GM23338 (cell line): ENCODE measurements at regions not wholly inside any gene's neighbourhood (a gene's known extent, or its start where the extent isn't known, plus 50 kb on each side); places are given as distances from the start of the nearest gene placed in this dataset.

Experiments used
- ATAC-seq: fragments of 200-7000 bp; cut with Tn5 transposase; 3 replicates; pipeline ENCODE4 v1.9.1; 2020
- DNase-seq: peaks from one replicate; pipeline ENCODE4 v3.0.0-alpha.2; 2015; ENCODE audit warnings: low spot score
- H2AFZ ChIP-seq: fragments of 200-600 bp; sonication (generic); 2 replicates; pipeline ENCODE4 v1.8.0; 2016; ENCODE audit warnings: antibody characterized with exemption, mild to moderate bottlenecking, moderate library complexity
- H3F3A ChIP-seq: fragments of 200-600 bp; sonication (generic); replicated peaks from 2 replicates; pipeline ENCODE4 v1.8.0; 2017; ENCODE audit warnings: antibody characterized with exemption, mixed run types, low read depth
- H3K27ac ChIP-seq: fragments of 200-600 bp; sonication (generic); 2 replicates; pipeline ENCODE4 v1.6.1; 2016; ENCODE audit warnings: low read depth
- H3K27me3 ChIP-seq: fragments of 200-600 bp; sonication (generic); 2 replicates; pipeline ENCODE4 v1.8.0; 2016; ENCODE audit warnings: mild to moderate bottlenecking, mixed run types, moderate library complexity; ENCODE audit not compliant: insufficient read depth
- H3K36me3 ChIP-seq: fragments of 200-600 bp; sonication (generic); 2 replicates; pipeline ENCODE4 v1.8.0; 2016; ENCODE audit warnings: mild to moderate bottlenecking; ENCODE audit not compliant: insufficient read depth
- H3K4me1 ChIP-seq: fragments of 200-600 bp; sonication (generic); 2 replicates; pipeline ENCODE4 v1.8.0; 2016; ENCODE audit warnings: mild to moderate bottlenecking, moderate library complexity; ENCODE audit not compliant: insufficient read depth
- H3K4me2 ChIP-seq: fragments of 200-600 bp; sonication (generic); 2 replicates; pipeline ENCODE4 v1.7.1; 2017; ENCODE audit warnings: mixed run types
- H3K4me3 ChIP-seq: fragments of 200-600 bp; sonication (generic); 2 replicates; pipeline ENCODE4 v1.6.1; 2016; ENCODE audit warnings: mixed run types
- H3K79me2 ChIP-seq: fragments of 200-600 bp; sonication (generic); replicated peaks from 2 replicates; pipeline ENCODE4 v1.8.0; 2017; ENCODE audit warnings: mild to moderate bottlenecking; ENCODE audit not compliant: insufficient read depth
- H3K9me2 ChIP-seq: fragments of 200-600 bp; sonication (generic); 2 replicates; pipeline ENCODE4 v1.8.0; 2017; ENCODE audit not compliant: insufficient read depth
- H4K20me1 ChIP-seq: fragments of 200-600 bp; sonication (generic); replicated peaks from 2 replicates; pipeline ENCODE4 v1.8.0; 2017; ENCODE audit warnings: mild to moderate bottlenecking; ENCODE audit not compliant: insufficient read depth
- H3K27ac Mint-ChIP-seq: 2 replicates; pipeline ENCODE4 v1.8.0; 2020; ENCODE audit warnings: inconsistent platforms, mild to moderate bottlenecking, moderate library complexity, mixed read lengths
- H3K27me3 Mint-ChIP-seq: 3 replicates; pipeline ENCODE4 v1.8.0; 2022; ENCODE audit warnings: low read depth, mild to moderate bottlenecking, moderate library complexity, mixed read lengths, inconsistent platforms; ENCODE audit not compliant: insufficient read depth, poor library complexity
- H3K36me3 Mint-ChIP-seq: 3 replicates; pipeline ENCODE4 v1.8.0; 2021; ENCODE audit warnings: low read depth, mild to moderate bottlenecking, inconsistent platforms, moderate library complexity, mixed read lengths
- H3K4me1 Mint-ChIP-seq: 3 replicates; pipeline ENCODE4 v1.8.0; 2020; ENCODE audit warnings: mild to moderate bottlenecking, inconsistent platforms, mixed read lengths
- H3K4me3 Mint-ChIP-seq: 3 replicates; pipeline ENCODE4 v1.8.0; 2021; ENCODE audit warnings: moderate library complexity, mild to moderate bottlenecking, inconsistent platforms, mixed read lengths
- H3K9me3 Mint-ChIP-seq: 3 replicates; pipeline ENCODE4 v1.8.0; 2020; ENCODE audit warnings: moderate library complexity, mild to moderate bottlenecking, inconsistent platforms, mixed read lengths
- CREB1 ChIP-seq: fragments of 250-450 bp; sonication (Bioruptor Pico); IDR thresholded peaks from 2 replicates; pipeline ENCODE4 v1.5.0; 2020; ENCODE audit warnings: low read depth, mild to moderate bottlenecking, moderate library complexity
- CTCF ChIP-seq, 2 experiments: fragments of 200-600 bp in 1 of 2; sonication (generic) in 1 of 2; conservative IDR thresholded peaks; 2 replicates each; pipeline versions ENCODE4 v1.5.1 to v1.6.1; 2016 to 2017; ENCODE audit warnings: antibody characterized with exemption in 2 of 2, low read depth in 2 of 2, mild to moderate bottlenecking in 2 of 2, moderate library complexity in 1 of 2
- ETS1 ChIP-seq: IDR thresholded peaks from 2 replicates; pipeline ENCODE4 v1.6.1; 2016; ENCODE audit warnings: antibody characterized with exemption
- JUNB ChIP-seq: IDR thresholded peaks from one replicate; pipeline ENCODE4 v1.6.1; 2016; ENCODE audit warnings: antibody characterized with exemption; ENCODE audit not compliant: unreplicated experiment
- NANOG ChIP-seq: IDR thresholded peaks from 2 replicates; pipeline ENCODE4 v1.6.1; 2016; ENCODE audit warnings: antibody characterized with exemption, borderline replicate concordance
- POLR2AphosphoS5 ChIP-seq: IDR thresholded peaks from 2 replicates; pipeline ENCODE4 v1.6.1; 2016; ENCODE audit warnings: antibody characterized with exemption, low read depth
- STAT1 ChIP-seq: IDR thresholded peaks from one replicate; pipeline ENCODE4 v1.6.1; 2016; ENCODE audit warnings: antibody characterized with exemption; ENCODE audit not compliant: unreplicated experiment
- ZNF114 ChIP-seq: fragments of 250-450 bp; sonication (Bioruptor Pico); IDR thresholded peaks from 2 replicates; pipeline ENCODE4 v1.5.0; 2020; ENCODE audit warnings: mild to moderate bottlenecking, moderate library complexity
- ZNF331 ChIP-seq: fragments of 250-450 bp; sonication (Bioruptor Pico); IDR thresholded peaks from 2 replicates; pipeline ENCODE4 v1.5.0; 2020; ENCODE audit warnings: low read depth, mild to moderate bottlenecking, moderate library complexity

GRCh38 chr15:53202876-53203275, 412.7 kb upstream of the ONECUT1 start:
- TF ChIP-seq JUNB (no peak), ZNF331 (CRISPR knock-in tag) (no peak), ETS1 (no peak), CTCF (conservative IDR thresholded peaks at IDR 0.05; ENCODE audit: low read depth in 2 of 2) (no peak), ZNF114 (CRISPR knock-in tag) (no peak), NANOG (no peak)
- H3K27me3 Mint-ChIP-seq = peaks cover 12% of the 10 kb centered on the region
- no peaks in the 10 kb centered on the region for H4K20me1 ChIP-seq
- H3K4me2 ChIP-seq = no peak overlapping the region
- no peaks in the 10 kb centered on the region for H3K36me3 ChIP-seq
- H3K9me2 ChIP-seq = no peaks in the 10 kb centered on the region
- no peaks in the 10 kb centered on the region for H3K79me2 ChIP-seq
- no peaks in the 10 kb centered on the region for H3K9me3 Mint-ChIP-seq
- H3K27me3 ChIP-seq = peaks cover 8% of the 10 kb centered on the region; the same call in 1 of the 2 replicates
- H3K27ac Mint-ChIP-seq = no peak overlapping the region
- no peak overlapping the region for H3K4me3 Mint-ChIP-seq
- H3K36me3 Mint-ChIP-seq = no peaks in the 10 kb centered on the region
- H2AFZ ChIP-seq = no peak overlapping the region
- ATAC-seq (peak; percentile 79), DNase-seq (peak; percentile 16)
- H3K4me1 Mint-ChIP-seq = peaks cover 14% of the 10 kb centered on the region
- no peak overlapping the region for H3K4me3 ChIP-seq
- H3F3A ChIP-seq = no peaks in the 10 kb centered on the region
- H3K27ac ChIP-seq = no peak overlapping the region
- no peaks in the 10 kb centered on the region; the same call in 1 of the 2 replicates for H3K4me1 ChIP-seq

- Histone ChIP-seq H3K27me3 (peaks cover 22% of the 10 kb centered on the region), H3K27ac (no peak overlapping the region), H3K79me2 (no peaks in the 10 kb centered on the region), H4K20me1 (no peaks in the 10 kb centered on the region), H3K9me2 (no peaks in the 10 kb centered on the region), H3F3A (no peaks in the 10 kb centered on the region), H3K4me1 (peaks cover 11% of the 10 kb centered on the region), H3K4me3 (peak overlapping the region; percentile 35), H3K4me2 (peak overlapping the region; percentile 75), H3K36me3 (no peaks in the 10 kb centered on the region), H2AFZ (peak overlapping the region; percentile 85; the same call in 1 of the 2 replicates)
- TF ChIP-seq CREB1 (CRISPR knock-in tag) = peak; percentile 52
- TF ChIP-seq JUNB = no peak
- no peak for TF ChIP-seq STAT1
- TF ChIP-seq CTCF (conservative IDR thresholded peaks at IDR 0.05; ENCODE audit: low read depth in 2 of 2) = peak; percentile 86
- TF ChIP-seq POLR2AphosphoS5 = no peak
- DNase-seq (peak; percentile 90), ATAC-seq (peak; percentile 99)
- H3K9me3 Mint-ChIP-seq = no peaks in the 10 kb centered on the region
- H3K4me3 Mint-ChIP-seq = peak overlapping the region; percentile 41; the same call in 2 of the 3 replicates
- H3K27ac Mint-ChIP-seq = no peak overlapping the region
- no peaks in the 10 kb centered on the region for H3K36me3 Mint-ChIP-seq
- peaks cover 11% of the 10 kb centered on the region for H3K27me3 Mint-ChIP-seq
- peaks cover 17% of the 10 kb centered on the region for H3K4me1 Mint-ChIP-seq
These were observed 407.3 kb upstream of the ONECUT1 start for GRCh38 chr15:53197426-53197839.
